Nephron progenitor cell (in vitro differentiated cells): ENCODE measurements at regions not wholly inside any gene's neighbourhood (a gene's known extent, or its start where the extent isn't known, plus 50 kb on each side); places are given as distances from the start of the nearest gene placed in this dataset.
A peak's percentile ranks its signal among the peaks of the same experiment; 100 is the strongest.

Source experiments
- DNase-seq: peaks from one replicate; pipeline ENCODE4 v3.0.0; 2021
- H3K27ac Mint-ChIP-seq: 2 replicates; pipeline ENCODE4 v1.8.0; 2021; ENCODE audit warnings: mild to moderate bottlenecking, moderate library complexity, mixed read lengths
- H3K27me3 Mint-ChIP-seq: 2 replicates; pipeline ENCODE4 v1.8.0; 2021; ENCODE audit warnings: mild to moderate bottlenecking, low read depth, mixed read lengths; ENCODE audit not compliant: poor library complexity
- H3K36me3 Mint-ChIP-seq: 2 replicates; pipeline ENCODE4 v1.8.0; 2021; ENCODE audit warnings: low read depth, mixed read lengths
- H3K4me1 Mint-ChIP-seq: 2 replicates; pipeline ENCODE4 v1.8.0; 2021; ENCODE audit warnings: mixed read lengths
- H3K4me3 Mint-ChIP-seq: 2 replicates; pipeline ENCODE4 v1.8.0; 2021; ENCODE audit warnings: mild to moderate bottlenecking, moderate library complexity, mixed read lengths
- H3K9me3 Mint-ChIP-seq: 2 replicates; pipeline ENCODE4 v1.8.0; 2021; ENCODE audit warnings: mild to moderate bottlenecking, moderate library complexity, mixed read lengths
- TF ChIP-seq, protein P1 (sequence below): fragments of 200-600 bp; sonication (generic); IDR thresholded peaks from 2 replicates; pipeline ENCODE4 v1.5.0; 2021; ENCODE audit warnings: antibody characterized with exemption

DNA sequence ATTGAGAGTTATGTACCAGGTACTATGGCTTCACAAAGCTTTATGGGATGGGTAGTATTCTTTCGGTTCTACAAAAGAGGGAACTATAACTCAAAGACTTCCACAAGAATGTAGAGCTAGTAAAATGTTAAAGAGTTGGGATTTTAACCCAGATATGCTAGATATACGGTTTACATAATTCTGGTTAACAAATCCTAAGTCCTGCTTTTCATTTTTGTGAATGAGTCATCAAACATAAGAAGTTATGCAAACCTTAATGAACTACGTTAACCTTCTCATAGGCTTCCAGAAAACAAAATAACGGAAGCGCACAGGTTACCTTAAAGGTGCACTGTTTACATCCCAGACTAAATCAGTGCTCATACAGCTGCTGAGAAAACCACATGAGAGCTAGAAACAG, 1049.3 kb downstream of the MCTP2 start:
- H3K36me3 Mint-ChIP-seq = peaks cover 4% of the 10 kb centered on the region

DNA sequence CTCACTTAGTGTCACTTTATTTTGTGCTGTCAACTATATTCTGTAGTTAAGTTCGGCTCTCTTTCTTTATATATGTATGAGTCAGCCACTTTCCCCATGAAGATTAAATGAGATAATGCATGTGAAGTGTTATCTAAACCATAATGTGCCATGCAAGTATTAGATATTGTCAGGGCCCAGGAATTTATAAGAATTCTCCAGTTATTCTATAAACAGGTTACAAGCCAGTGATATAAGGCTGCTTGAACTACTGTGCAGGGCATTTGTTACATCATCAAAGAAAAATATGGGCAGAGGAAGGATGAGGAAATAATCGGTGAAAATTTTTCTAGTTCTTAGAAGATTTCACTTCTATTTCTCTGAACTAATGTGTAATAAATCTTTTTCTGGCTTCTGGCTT, 1049.0 kb upstream of the NR2F2 start:
- no peak for DNase-seq
- peaks cover 68% of the 10 kb centered on the region for H3K4me1 Mint-ChIP-seq
- TF ChIP-seq, protein P1, sequence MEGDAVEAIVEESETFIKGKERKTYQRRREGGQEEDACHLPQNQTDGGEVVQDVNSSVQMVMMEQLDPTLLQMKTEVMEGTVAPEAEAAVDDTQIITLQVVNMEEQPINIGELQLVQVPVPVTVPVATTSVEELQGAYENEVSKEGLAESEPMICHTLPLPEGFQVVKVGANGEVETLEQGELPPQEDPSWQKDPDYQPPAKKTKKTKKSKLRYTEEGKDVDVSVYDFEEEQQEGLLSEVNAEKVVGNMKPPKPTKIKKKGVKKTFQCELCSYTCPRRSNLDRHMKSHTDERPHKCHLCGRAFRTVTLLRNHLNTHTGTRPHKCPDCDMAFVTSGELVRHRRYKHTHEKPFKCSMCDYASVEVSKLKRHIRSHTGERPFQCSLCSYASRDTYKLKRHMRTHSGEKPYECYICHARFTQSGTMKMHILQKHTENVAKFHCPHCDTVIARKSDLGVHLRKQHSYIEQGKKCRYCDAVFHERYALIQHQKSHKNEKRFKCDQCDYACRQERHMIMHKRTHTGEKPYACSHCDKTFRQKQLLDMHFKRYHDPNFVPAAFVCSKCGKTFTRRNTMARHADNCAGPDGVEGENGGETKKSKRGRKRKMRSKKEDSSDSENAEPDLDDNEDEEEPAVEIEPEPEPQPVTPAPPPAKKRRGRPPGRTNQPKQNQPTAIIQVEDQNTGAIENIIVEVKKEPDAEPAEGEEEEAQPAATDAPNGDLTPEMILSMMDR = no peak
- H3K9me3 Mint-ChIP-seq = no peaks in the 10 kb centered on the region
- H3K27ac Mint-ChIP-seq = no peak overlapping the region
- H3K27me3 Mint-ChIP-seq = no peaks in the 10 kb centered on the region
- H3K36me3 Mint-ChIP-seq = peaks cover 4% of the 10 kb centered on the region
- no peak overlapping the region for H3K4me3 Mint-ChIP-seq

More for the DNA sequence above, 1049.3 kb downstream of the MCTP2 start:
- Mint-ChIP-seq H3K4me3 (no peak overlapping the region), H3K27me3 (no peaks in the 10 kb centered on the region), H3K27ac (no peak overlapping the region), H3K9me3 (no peaks in the 10 kb centered on the region), H3K4me1 (peaks cover 60% of the 10 kb centered on the region)
- TF ChIP-seq, protein P1 = no peak
- DNase-seq = no peak

DNA sequence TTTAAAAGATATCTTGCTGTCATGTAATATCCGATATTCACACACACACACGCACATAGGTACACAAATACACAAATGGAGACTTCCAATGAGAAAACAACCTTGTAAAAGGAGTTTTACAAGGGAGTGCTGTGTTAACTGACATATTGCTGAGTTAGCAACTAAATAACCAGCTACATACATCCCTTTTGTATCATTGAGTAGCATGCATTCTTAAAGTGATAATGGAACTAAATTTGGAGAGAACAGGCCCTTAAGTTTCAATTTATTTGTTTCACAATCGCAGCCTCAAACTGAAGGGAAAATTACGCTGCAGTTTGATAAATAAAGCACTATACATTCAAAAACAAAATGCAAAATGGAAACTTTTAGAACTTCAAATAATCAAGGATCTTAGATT, 1046.0 kb upstream of the NR2F2 start:
- TF ChIP-seq, protein P1 = no peak
- Mint-ChIP-seq H3K36me3 (no peaks in the 10 kb centered on the region), H3K4me3 (peak overlapping the region; percentile 11), H3K27me3 (no peaks in the 10 kb centered on the region), H3K4me1 (peaks cover 78% of the 10 kb centered on the region), H3K9me3 (no peaks in the 10 kb centered on the region), H3K27ac (no peak overlapping the region)
- DNase-seq = no peak

DNA sequence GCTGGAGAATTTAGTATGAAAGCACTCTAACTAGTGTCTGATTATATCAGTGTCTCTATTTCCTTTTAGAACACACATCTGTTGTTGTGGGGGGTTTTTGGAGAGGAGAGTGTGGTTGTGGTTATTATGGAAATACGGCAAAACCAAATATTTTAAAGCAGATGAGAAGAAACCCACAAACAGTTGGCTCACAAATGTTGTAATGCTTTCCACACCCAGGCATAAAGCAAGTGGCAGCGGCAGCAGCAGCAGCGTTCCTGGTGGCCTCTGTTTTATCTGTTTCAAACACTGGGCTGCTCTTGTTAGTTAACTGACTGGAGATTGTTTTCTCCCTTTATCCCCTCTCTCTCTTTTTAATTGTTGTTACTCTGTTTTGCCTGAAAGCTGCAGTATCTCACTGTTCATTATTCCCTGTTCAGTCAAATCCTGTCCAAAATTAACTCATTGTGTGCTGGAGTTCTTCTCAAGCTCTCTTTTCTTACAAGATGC, 1045.5 kb upstream of the NR2F2 start:
- TF ChIP-seq, protein P1 = peak; percentile 16
- Mint-ChIP-seq H3K9me3 (no peaks in the 10 kb centered on the region), H3K36me3 (no peaks in the 10 kb centered on the region), H3K27ac (peak overlapping the region; percentile 10), H3K4me3 (peak overlapping the region; percentile 11), H3K27me3 (no peaks in the 10 kb centered on the region), H3K4me1 (peaks cover 83% of the 10 kb centered on the region)
- no peak for DNase-seq

DNA sequence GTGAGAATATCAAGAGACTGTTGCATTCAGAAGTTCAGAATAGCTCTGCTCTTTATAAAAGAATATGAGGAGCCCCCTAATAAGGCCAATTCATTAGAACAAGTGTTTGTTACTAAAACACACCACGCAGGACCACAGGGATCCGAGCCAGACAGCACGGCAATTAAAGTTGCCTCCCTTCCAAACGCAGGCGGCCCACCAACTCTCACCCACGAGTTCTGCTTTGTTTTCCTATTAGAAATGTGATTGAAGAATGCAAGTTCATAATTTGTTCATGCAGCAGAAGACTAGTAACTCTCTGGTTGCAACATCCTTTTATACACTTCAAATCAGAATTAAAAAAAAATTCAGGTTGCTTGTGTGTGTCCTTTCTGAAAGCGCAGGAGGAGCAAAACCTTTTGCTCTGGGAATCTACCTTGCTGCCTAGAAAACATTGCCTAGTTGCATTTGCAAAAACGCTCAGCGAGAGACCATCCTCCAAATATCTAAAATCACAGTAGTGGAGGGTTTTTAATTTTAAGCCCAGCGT, 1044.1 kb upstream of the NR2F2 start:
- Mint-ChIP-seq H3K9me3 (no peaks in the 10 kb centered on the region), H3K4me3 (peak overlapping the region; percentile 53), H3K36me3 (no peaks in the 10 kb centered on the region), H3K4me1 (peaks cover 97% of the 10 kb centered on the region), H3K27ac (peak overlapping the region; percentile 97), H3K27me3 (no peaks in the 10 kb centered on the region)
- TF ChIP-seq, protein P1 = no peak
- DNase-seq = no peak

DNA sequence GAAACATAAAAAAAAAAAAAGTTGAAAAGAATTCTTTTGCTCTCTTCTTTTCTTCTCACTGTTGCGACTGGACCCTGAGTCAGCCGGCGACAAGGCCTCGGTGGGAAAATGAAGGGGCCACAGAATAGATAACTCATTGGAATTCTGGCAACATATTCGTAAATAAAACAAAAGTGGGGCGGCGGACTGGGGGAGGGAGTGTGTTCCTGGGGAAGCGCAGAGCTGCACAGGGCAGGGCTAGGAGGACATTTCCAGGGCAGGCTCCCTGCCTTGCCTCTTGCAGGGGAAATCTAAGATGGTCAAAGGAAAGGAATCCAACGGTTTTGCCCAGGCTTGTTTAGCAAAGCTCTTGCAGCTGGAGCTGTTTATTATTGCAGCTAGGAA, 1042.8 kb upstream of the NR2F2 start:
- Mint-ChIP-seq H3K4me3 (peak overlapping the region; percentile 56), H3K36me3 (no peaks in the 10 kb centered on the region), H3K27me3 (no peaks in the 10 kb centered on the region), H3K4me1 (peaks cover 100% of the 10 kb centered on the region), H3K27ac (peak overlapping the region; percentile 97), H3K9me3 (no peaks in the 10 kb centered on the region)
- TF ChIP-seq, protein P1 = no peak
- DNase-seq = no peak
